ENCODE measurements at regions not wholly inside any gene's neighbourhood (a gene's known extent, or its start where the extent isn't known, plus 50 kb on each side); places are given as distances from the start of the nearest gene placed in this dataset.

DNA sequence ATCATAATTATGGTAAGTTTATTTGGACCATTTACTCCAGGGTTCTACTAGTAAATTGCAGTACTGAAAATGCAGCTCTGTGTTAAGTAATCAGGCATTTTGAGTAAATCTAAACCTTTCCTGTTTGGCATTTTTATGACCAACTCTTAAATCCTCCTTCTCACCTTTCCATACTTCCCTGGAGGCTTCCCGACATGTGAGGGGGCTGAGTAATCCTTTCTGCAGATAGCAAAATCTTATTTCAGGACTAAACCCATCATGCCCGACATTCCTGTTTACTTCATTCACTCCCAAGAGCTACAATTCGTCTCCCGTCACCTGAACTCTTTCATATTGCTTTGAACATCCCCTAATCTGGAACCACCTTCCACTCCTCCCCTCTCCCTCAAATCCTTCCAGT lies 296.6 kb downstream of the IKZF2 start:
- Mint-ChIP-seq H3K4me1 (ENCODE audit: low read depth, unreplicated experiment) (no peaks in the 10 kb centered on the region), H3K9me3 (ENCODE audit: low read depth, unreplicated experiment) (peaks cover 3% of the 10 kb centered on the region), H3K36me3 (ENCODE audit: insufficient read depth, unreplicated experiment) (no peaks in the 10 kb centered on the region), H3K27me3 (ENCODE audit: unreplicated experiment) (no peaks in the 10 kb centered on the region), H3K27ac (ENCODE audit: unreplicated experiment) (no peak overlapping the region), H3K4me3 (ENCODE audit: low read depth, unreplicated experiment) (no peak overlapping the region)
- intact Hi-C loops (cut with micrococcal nuclease; ENCODE audit: unreplicated experiment), result no loop called here
- CTCF ChIA-PET, result no interaction called here
- BruUV-seq (replicated peaks), result no TSS peak
- no peak for DNase-seq
- TF ChIP-seq, protein P1, sequence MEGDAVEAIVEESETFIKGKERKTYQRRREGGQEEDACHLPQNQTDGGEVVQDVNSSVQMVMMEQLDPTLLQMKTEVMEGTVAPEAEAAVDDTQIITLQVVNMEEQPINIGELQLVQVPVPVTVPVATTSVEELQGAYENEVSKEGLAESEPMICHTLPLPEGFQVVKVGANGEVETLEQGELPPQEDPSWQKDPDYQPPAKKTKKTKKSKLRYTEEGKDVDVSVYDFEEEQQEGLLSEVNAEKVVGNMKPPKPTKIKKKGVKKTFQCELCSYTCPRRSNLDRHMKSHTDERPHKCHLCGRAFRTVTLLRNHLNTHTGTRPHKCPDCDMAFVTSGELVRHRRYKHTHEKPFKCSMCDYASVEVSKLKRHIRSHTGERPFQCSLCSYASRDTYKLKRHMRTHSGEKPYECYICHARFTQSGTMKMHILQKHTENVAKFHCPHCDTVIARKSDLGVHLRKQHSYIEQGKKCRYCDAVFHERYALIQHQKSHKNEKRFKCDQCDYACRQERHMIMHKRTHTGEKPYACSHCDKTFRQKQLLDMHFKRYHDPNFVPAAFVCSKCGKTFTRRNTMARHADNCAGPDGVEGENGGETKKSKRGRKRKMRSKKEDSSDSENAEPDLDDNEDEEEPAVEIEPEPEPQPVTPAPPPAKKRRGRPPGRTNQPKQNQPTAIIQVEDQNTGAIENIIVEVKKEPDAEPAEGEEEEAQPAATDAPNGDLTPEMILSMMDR (IDR thresholded peaks at IDR 0.05; ENCODE audit: unreplicated experiment), result no peak

GRCh38 chr2:212854116-212854515 lies 297.3 kb downstream of the IKZF2 start:
- no peak for DNase-seq
- H3K36me3 Mint-ChIP-seq (ENCODE audit: insufficient read depth, unreplicated experiment), result no peaks in the 10 kb centered on the region

GRCh38 chr2:212845941-212846340 lies 305.5 kb downstream of the IKZF2 start:
- DNase-seq, result no peak
- peaks cover 8% of the 10 kb centered on the region for H3K9me3 Mint-ChIP-seq (ENCODE audit: low read depth, unreplicated experiment)
- H3K27ac Mint-ChIP-seq (ENCODE audit: unreplicated experiment), result no peak overlapping the region
- TF ChIP-seq, protein P1 (IDR thresholded peaks at IDR 0.05; ENCODE audit: unreplicated experiment), result no peak
- no peaks in the 10 kb centered on the region for H3K36me3 Mint-ChIP-seq (ENCODE audit: insufficient read depth, unreplicated experiment)
- no peak overlapping the region for H3K4me3 Mint-ChIP-seq (ENCODE audit: low read depth, unreplicated experiment)
- intact Hi-C loops (cut with micrococcal nuclease; ENCODE audit: unreplicated experiment), result no loop called here
- H3K4me1 Mint-ChIP-seq (ENCODE audit: low read depth, unreplicated experiment), result no peaks in the 10 kb centered on the region
- no peaks in the 10 kb centered on the region for H3K27me3 Mint-ChIP-seq (ENCODE audit: unreplicated experiment)
- CTCF ChIA-PET, result no interaction called here
- BruUV-seq (replicated peaks), result no TSS peak

More at GRCh38 chr2:212854116-212854515, 297.3 kb downstream of the IKZF2 start:
- Mint-ChIP-seq H3K27ac (ENCODE audit: unreplicated experiment) (no peak overlapping the region), H3K4me1 (ENCODE audit: low read depth, unreplicated experiment) (no peaks in the 10 kb centered on the region), H3K27me3 (ENCODE audit: unreplicated experiment) (no peaks in the 10 kb centered on the region), H3K9me3 (ENCODE audit: low read depth, unreplicated experiment) (peaks cover 3% of the 10 kb centered on the region), H3K4me3 (ENCODE audit: low read depth, unreplicated experiment) (no peak overlapping the region)
- CTCF ChIA-PET, result no interaction called here
- TF ChIP-seq, protein P1 (IDR thresholded peaks at IDR 0.05; ENCODE audit: unreplicated experiment), result no peak
- no TSS peak for BruUV-seq (replicated peaks)
- intact Hi-C loops (cut with micrococcal nuclease; ENCODE audit: unreplicated experiment), result no loop called here

DNA sequence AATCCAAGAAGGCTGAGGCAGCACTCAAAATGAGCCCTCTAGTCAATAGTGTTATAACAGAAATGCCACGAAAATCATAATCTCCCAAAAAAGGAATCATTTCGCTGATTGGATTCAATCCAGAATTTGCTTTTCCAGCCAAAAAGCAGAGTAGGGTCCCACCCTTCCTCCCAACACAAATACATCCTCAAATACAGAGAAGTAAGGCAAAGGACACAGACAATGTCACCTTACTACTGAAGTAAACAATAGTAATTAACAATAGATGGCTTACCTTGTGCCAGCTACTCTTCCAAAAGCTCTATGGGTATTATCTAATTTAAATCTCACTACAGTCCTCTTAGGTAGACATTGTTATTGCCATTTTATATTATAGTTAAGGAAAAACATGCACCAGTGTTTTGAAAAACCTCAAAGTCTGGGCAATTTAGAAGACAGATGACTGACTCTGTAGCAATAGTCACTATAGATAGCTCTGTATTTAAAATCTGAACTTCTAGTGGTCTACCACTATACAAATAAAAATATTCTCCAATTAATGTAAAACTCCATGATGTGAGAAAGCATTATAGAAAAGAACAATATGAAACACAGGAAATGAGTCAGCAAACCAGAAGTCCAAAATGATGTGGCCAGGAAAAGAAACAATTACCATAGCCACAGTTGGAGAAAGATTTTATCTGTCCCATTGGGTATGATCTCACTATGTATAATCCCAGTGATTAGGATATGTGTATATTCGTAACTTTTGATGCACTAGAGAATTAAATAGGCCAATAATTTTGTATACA lies 305.0 kb upstream of the ERBB4 start:
- CTCF ChIA-PET, result no interaction called here
- Mint-ChIP-seq H3K27ac (ENCODE audit: unreplicated experiment) (no peak overlapping the region), H3K27me3 (ENCODE audit: unreplicated experiment) (no peaks in the 10 kb centered on the region), H3K9me3 (ENCODE audit: low read depth, unreplicated experiment) (peaks cover 8% of the 10 kb centered on the region), H3K4me3 (ENCODE audit: low read depth, unreplicated experiment) (no peak overlapping the region), H3K36me3 (ENCODE audit: insufficient read depth, unreplicated experiment) (no peaks in the 10 kb centered on the region), H3K4me1 (ENCODE audit: low read depth, unreplicated experiment) (no peaks in the 10 kb centered on the region)
- DNase-seq, result no peak
- no TSS peak for BruUV-seq (replicated peaks)
- intact Hi-C loops (cut with micrococcal nuclease; ENCODE audit: unreplicated experiment), result no loop called here
- TF ChIP-seq, protein P1 (IDR thresholded peaks at IDR 0.05; ENCODE audit: unreplicated experiment), result no peak

Data from Calu3 (cell line).